ENCODE measurements at regions not wholly inside any gene's neighbourhood (a gene's known extent, or its start where the extent isn't known, plus 50 kb on each side); places are given as distances from the start of the nearest gene placed in this dataset.

DNA sequence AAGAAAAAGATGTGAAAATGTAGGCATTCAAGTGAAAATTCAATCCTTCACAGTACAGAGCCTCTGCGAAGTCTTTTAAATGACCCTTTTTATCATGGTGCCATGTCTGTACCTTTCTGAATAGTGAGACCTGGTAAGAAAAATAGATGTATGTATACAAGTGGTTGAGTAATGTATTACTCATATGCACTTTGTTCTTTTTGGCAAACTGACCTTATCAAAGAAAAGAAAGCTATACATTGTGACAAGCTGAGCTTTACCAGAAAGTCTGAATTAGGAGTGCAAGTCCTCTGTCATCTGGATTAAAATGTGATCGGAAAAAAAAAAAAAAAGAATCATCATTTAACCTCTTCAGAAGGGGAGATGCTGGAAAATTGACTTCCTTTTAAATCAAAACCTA, 356.4 kb upstream of the CCNH start:
- TF ChIP-seq, protein P1, sequence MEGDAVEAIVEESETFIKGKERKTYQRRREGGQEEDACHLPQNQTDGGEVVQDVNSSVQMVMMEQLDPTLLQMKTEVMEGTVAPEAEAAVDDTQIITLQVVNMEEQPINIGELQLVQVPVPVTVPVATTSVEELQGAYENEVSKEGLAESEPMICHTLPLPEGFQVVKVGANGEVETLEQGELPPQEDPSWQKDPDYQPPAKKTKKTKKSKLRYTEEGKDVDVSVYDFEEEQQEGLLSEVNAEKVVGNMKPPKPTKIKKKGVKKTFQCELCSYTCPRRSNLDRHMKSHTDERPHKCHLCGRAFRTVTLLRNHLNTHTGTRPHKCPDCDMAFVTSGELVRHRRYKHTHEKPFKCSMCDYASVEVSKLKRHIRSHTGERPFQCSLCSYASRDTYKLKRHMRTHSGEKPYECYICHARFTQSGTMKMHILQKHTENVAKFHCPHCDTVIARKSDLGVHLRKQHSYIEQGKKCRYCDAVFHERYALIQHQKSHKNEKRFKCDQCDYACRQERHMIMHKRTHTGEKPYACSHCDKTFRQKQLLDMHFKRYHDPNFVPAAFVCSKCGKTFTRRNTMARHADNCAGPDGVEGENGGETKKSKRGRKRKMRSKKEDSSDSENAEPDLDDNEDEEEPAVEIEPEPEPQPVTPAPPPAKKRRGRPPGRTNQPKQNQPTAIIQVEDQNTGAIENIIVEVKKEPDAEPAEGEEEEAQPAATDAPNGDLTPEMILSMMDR (conservative IDR thresholded peaks at IDR 0.05; ENCODE audit: low read depth, low read length), result no peak
- TF ChIP-seq EZH2 (IDR thresholded peaks at IDR 0.05; ENCODE audit: borderline replicate concordance, low read depth, low read length, poor library complexity, severe bottlenecking), result no peak

Data from A673 (cell line).